Activated B cell treated with CpG ODN at 0.5 μM for 24 hours (primary cell): ENCODE measurements at regions not wholly inside any gene's neighbourhood (a gene's known extent, or its start where the extent isn't known, plus 50 kb on each side); places are given as distances from the start of the nearest gene placed in this dataset.

Experiments
- ATAC-seq: fragments of 200-7000 bp; cut with Tn5 transposase; one replicate; pipeline ENCODE4 v1.10.0; 2021; ENCODE audit warnings: low read depth, mild to moderate bottlenecking, moderate library complexity
- CTCF ChIA-PET: fragments of 350-600 bp; sonication (Branson Sonifier 250); formaldehyde crosslinking; loops from one replicate; lab custom pipeline; 2021; ENCODE audit warnings: antibody characterized with exemption; lab: Charles Lee
- POLR2A ChIA-PET: fragments of 350-600 bp; sonication (Branson Sonifier 250); formaldehyde crosslinking; loops from one replicate; lab custom pipeline; 2021; ENCODE audit warnings: antibody characterized with exemption; lab: Charles Lee
- DNase-seq: peaks from one replicate; pipeline ENCODE4 v3.0.0; 2022
- H3K27ac Mint-ChIP-seq: one replicate; pipeline ENCODE4 v1.8.0; 2020; ENCODE audit warnings: mixed read lengths
- H3K27me3 Mint-ChIP-seq: one replicate; pipeline ENCODE4 v1.8.0; 2021; ENCODE audit warnings: mixed read lengths
- H3K36me3 Mint-ChIP-seq: one replicate; pipeline ENCODE4 v1.8.0; 2021; ENCODE audit warnings: low read depth, mixed read lengths
- H3K4me1 Mint-ChIP-seq: one replicate; pipeline ENCODE4 v1.8.0; 2021; ENCODE audit warnings: mixed read lengths
- H3K4me3 Mint-ChIP-seq: one replicate; pipeline ENCODE4 v1.8.0; 2020; ENCODE audit warnings: mild to moderate bottlenecking, mixed read lengths
- H3K9me3 Mint-ChIP-seq: one replicate; pipeline ENCODE4 v1.8.0; 2020; ENCODE audit warnings: mixed read lengths
- CTCF ChIP-seq: fragments of 200-600 bp; IDR thresholded peaks from one replicate; pipeline ENCODE4 v1.8.0; 2022; ENCODE audit warnings: antibody characterized with exemption, mild to moderate bottlenecking
- intact Hi-C: fragments of 100-400 bp; cut with micrococcal nuclease; formaldehyde crosslinking; loops from one replicate; pipeline ENCODE4 v1.15.1; 2024

GRCh38 chr12:107351713-107352112 is 258.4 kb upstream of the CRY1 start:
- TF ChIP-seq CTCF = no peak
- DNase-seq = no peak
- CTCF ChIA-PET = no interaction called here
- Mint-ChIP-seq H3K27ac (no peak overlapping the region), H3K4me1 (no peaks in the 10 kb centered on the region), H3K4me3 (no peak overlapping the region), H3K27me3 (peaks cover 7% of the 10 kb centered on the region), H3K36me3 (no peaks in the 10 kb centered on the region), H3K9me3 (peaks cover 3% of the 10 kb centered on the region)
- intact Hi-C loops = no loop called here
- no peak for ATAC-seq
- POLR2A ChIA-PET = no interaction called here

- Mint-ChIP-seq H3K4me1 (no peaks in the 10 kb centered on the region), H3K27ac (no peak overlapping the region), H3K4me3 (no peak overlapping the region), H3K9me3 (no peaks in the 10 kb centered on the region), H3K27me3 (peaks cover 7% of the 10 kb centered on the region), H3K36me3 (no peaks in the 10 kb centered on the region)
- ChIA-PET POLR2A (no interaction called here), CTCF (no interaction called here)
- intact Hi-C loops = no loop called here
- DNase-seq = no peak
- no peak for TF ChIP-seq CTCF
- ATAC-seq = no peak
Observed at GRCh38 chr12:107352347-107353081, 259.2 kb upstream of the CRY1 start.

- peaks cover 13% of the 10 kb centered on the region for H3K27me3 Mint-ChIP-seq
- TF ChIP-seq CTCF = no peak
- no peaks in the 10 kb centered on the region for H3K4me1 Mint-ChIP-seq
- DNase-seq = no peak
- ChIA-PET POLR2A (no interaction called here), CTCF (no interaction called here)
- no peaks in the 10 kb centered on the region for H3K36me3 Mint-ChIP-seq
- intact Hi-C loops = no loop called here
- H3K4me3 Mint-ChIP-seq = no peak overlapping the region
- no peak for ATAC-seq
- no peaks in the 10 kb centered on the region for H3K9me3 Mint-ChIP-seq
- no peak overlapping the region for H3K27ac Mint-ChIP-seq
Observed at GRCh38 chr12:107353312-107353711, 260.0 kb upstream of the CRY1 start.

- H3K9me3 Mint-ChIP-seq = no peaks in the 10 kb centered on the region
- no peaks in the 10 kb centered on the region for H3K4me1 Mint-ChIP-seq
- no peaks in the 10 kb centered on the region for H3K36me3 Mint-ChIP-seq
- CTCF ChIA-PET = no interaction called here
- intact Hi-C loops = no loop called here
- TF ChIP-seq CTCF = no peak
- POLR2A ChIA-PET = no interaction called here
- peaks cover 8% of the 10 kb centered on the region for H3K27me3 Mint-ChIP-seq
- no peak overlapping the region for H3K4me3 Mint-ChIP-seq
- H3K27ac Mint-ChIP-seq = no peak overlapping the region
- DNase-seq (no peak), ATAC-seq (no peak)
Observed at GRCh38 chr12:107355004-107355565, 261.7 kb upstream of the CRY1 start.

- TF ChIP-seq CTCF = no peak
- DNase-seq (no peak), ATAC-seq (no peak)
- no peak overlapping the region for H3K4me3 Mint-ChIP-seq
- no peak overlapping the region for H3K27ac Mint-ChIP-seq
- no peaks in the 10 kb centered on the region for H3K36me3 Mint-ChIP-seq
- CTCF ChIA-PET = no interaction called here
- H3K9me3 Mint-ChIP-seq = no peaks in the 10 kb centered on the region
- POLR2A ChIA-PET = no interaction called here
- intact Hi-C loops = no loop called here
- peaks cover 8% of the 10 kb centered on the region for H3K27me3 Mint-ChIP-seq
- no peaks in the 10 kb centered on the region for H3K4me1 Mint-ChIP-seq
Observed at GRCh38 chr12:107355612-107356011, 262.3 kb upstream of the CRY1 start.
